B cell (primary cell): ENCODE measurements at regions not wholly inside any gene's neighbourhood (a gene's known extent, or its start where the extent isn't known, plus 50 kb on each side); places are given as distances from the start of the nearest gene placed in this dataset.

Experiments used
- ATAC-seq: fragments of 200-7000 bp; cut with Tn5 transposase; one replicate; pipeline ENCODE4 v1.10.0; 2021; ENCODE audit warnings: low read depth, mild to moderate bottlenecking, moderate number of reproducible peaks, moderate library complexity
- CTCF ChIA-PET: fragments of 350-600 bp; sonication (Branson Sonifier 250); formaldehyde crosslinking; loops from one replicate; lab custom pipeline; 2021; ENCODE audit warnings: antibody characterized with exemption, inconsistent platforms; lab: Charles Lee
- POLR2A ChIA-PET: fragments of 350-600 bp; sonication (Branson Sonifier 250); formaldehyde crosslinking; loops from one replicate; lab custom pipeline; 2021; ENCODE audit warnings: antibody characterized with exemption; lab: Charles Lee
- DNase-seq: peaks from one replicate; pipeline ENCODE4 v3.0.0; 2013
- H2AFZ ChIP-seq: 2 replicates; pipeline ENCODE4 v1.6.1; 2012; ENCODE audit warnings: mild to moderate bottlenecking, low read depth, low read length; ENCODE audit not compliant: insufficient read depth, poor library complexity, severe bottlenecking
- H3K27ac ChIP-seq, 2 donors: 1 replicate in 1 of 2; 2 replicates in 1 of 2; pipeline ENCODE4 v1.5.1; 2012 to 2013; ENCODE audit warnings: low read length in 2 of 2, mild to moderate bottlenecking in 2 of 2, moderate library complexity in 1 of 2
- H3K27me3 ChIP-seq, 4 experiments: fragments of 200-600 bp in 1 of 4; sonication (generic) in 1 of 4; replicated peaks in 1 of 4; 1 replicate in 2 of 4; 2 replicates in 2 of 4; pipeline versions ENCODE4 v1.6.1 to v1.7.0; 2013 to 2016; ENCODE audit warnings: low read length in 3 of 4, mild to moderate bottlenecking in 2 of 4, mixed read lengths in 1 of 4, moderate library complexity in 1 of 4; ENCODE audit not compliant: insufficient read depth in 4 of 4, control insufficient read depth in 3 of 4; ENCODE audit errors: control extremely low read depth in 1 of 4
- H3K36me3 ChIP-seq, 2 experiments: replicated peaks in 1 of 2; 1 replicate in 1 of 2; 2 replicates in 1 of 2; pipeline versions ENCODE4 v1.6.1 to v1.7.1; 2013; ENCODE audit warnings: low read length in 1 of 2; ENCODE audit not compliant: insufficient read depth in 2 of 2, control insufficient read depth in 1 of 2; ENCODE audit errors: control extremely low read depth in 1 of 2, extremely low read depth in 1 of 2
- H3K4me1 ChIP-seq, 2 donors: fragments of 200-600 bp in 1 of 2; sonication (generic) in 1 of 2; 1 replicate in 1 of 2; 2 replicates in 1 of 2; pipeline versions ENCODE4 v1.5.1 to v1.6.1; 2013 to 2017; ENCODE audit warnings: low read length in 2 of 2; ENCODE audit not compliant: control insufficient read depth in 2 of 2, insufficient read depth in 2 of 2
- H3K4me2 ChIP-seq: replicated peaks from 2 replicates; pipeline ENCODE3; 2012; ENCODE audit warnings: mild to moderate bottlenecking, low read depth, low read length; ENCODE audit not compliant: poor library complexity, severe bottlenecking
- H3K4me3 ChIP-seq, 5 experiments: fragments of 200-600 bp in 1 of 5; sonication (generic) in 1 of 5; 1 replicate in 3 of 5; 2 replicates in 2 of 5; pipeline versions ENCODE4 v1.5.1 to v1.7.0; 2011 to 2016; ENCODE audit warnings: low read length in 4 of 5, mild to moderate bottlenecking in 4 of 5, low read depth in 2 of 5, control low read depth in 1 of 5, moderate library complexity in 1 of 5; ENCODE audit not compliant: insufficient read depth in 1 of 5; ENCODE audit errors: control extremely low read depth in 1 of 5, extremely low read depth in 1 of 5
- H3K79me2 ChIP-seq: fragments of 200-600 bp; sonication (generic); one replicate; pipeline ENCODE4 v1.6.0; 2016; ENCODE audit warnings: low read length; ENCODE audit not compliant: control insufficient read depth, insufficient read depth
- H3K9ac ChIP-seq: fragments of 200-600 bp; sonication (generic); 2 replicates; pipeline ENCODE4 v1.6.1; 2017; ENCODE audit warnings: mild to moderate bottlenecking, low read length, moderate library complexity
- H3K9me3 ChIP-seq, 3 donors: one replicate each; pipeline versions ENCODE4 v1.6.1 to v1.7.1; 2013; ENCODE audit warnings: low read length in 2 of 3; ENCODE audit not compliant: control insufficient read depth in 2 of 3, insufficient read depth in 1 of 3; ENCODE audit errors: control extremely low read depth in 1 of 3
- H4K20me1 ChIP-seq: 2 replicates; pipeline ENCODE4 v1.6.0; 2012; ENCODE audit warnings: mild to moderate bottlenecking, low read length; ENCODE audit not compliant: insufficient read depth, control insufficient read depth, poor library complexity, severe bottlenecking
- H3K27ac Mint-ChIP-seq: one replicate; pipeline ENCODE4 v1.8.0; 2021; ENCODE audit warnings: mixed read lengths
- H3K27me3 Mint-ChIP-seq: one replicate; pipeline ENCODE4 v1.8.0; 2021; ENCODE audit warnings: mixed read lengths
- H3K4me1 Mint-ChIP-seq: one replicate; pipeline ENCODE4 v1.8.0; 2021; ENCODE audit warnings: mixed read lengths
- H3K4me3 Mint-ChIP-seq: one replicate; pipeline ENCODE4 v1.8.0; 2021; ENCODE audit warnings: mixed read lengths
- H3K9me3 Mint-ChIP-seq: one replicate; pipeline ENCODE4 v1.8.0; 2022; ENCODE audit warnings: mixed read lengths; ENCODE audit not compliant: insufficient read depth
- EZH2 ChIP-seq: IDR thresholded peaks from 2 replicates; pipeline ENCODE4 v1.6.1; 2012; ENCODE audit warnings: borderline replicate concordance, low read depth, mild to moderate bottlenecking, moderate library complexity, low read length; ENCODE audit not compliant: insufficient read depth, poor library complexity, severe bottlenecking
- WGBS: methylation state at CpG from one replicate; pipeline ENCODE4 v1.1.5; 2013; ENCODE audit warnings: missing lambda C conversion rate; ENCODE audit not compliant: insufficient coverage; 5-methylcytosine and 5-hydroxymethylcytosine counted together
- intact Hi-C: fragments of 100-400 bp; cut with micrococcal nuclease; formaldehyde crosslinking; loops from one replicate; pipeline ENCODE4 v1.10.0; 2022
- TF ChIP-seq, protein P1 (sequence below): fragments of 200-600 bp; IDR thresholded peaks from one replicate; pipeline ENCODE4 v1.8.0; 2022; ENCODE audit warnings: antibody characterized with exemption, mild to moderate bottlenecking

DNA sequence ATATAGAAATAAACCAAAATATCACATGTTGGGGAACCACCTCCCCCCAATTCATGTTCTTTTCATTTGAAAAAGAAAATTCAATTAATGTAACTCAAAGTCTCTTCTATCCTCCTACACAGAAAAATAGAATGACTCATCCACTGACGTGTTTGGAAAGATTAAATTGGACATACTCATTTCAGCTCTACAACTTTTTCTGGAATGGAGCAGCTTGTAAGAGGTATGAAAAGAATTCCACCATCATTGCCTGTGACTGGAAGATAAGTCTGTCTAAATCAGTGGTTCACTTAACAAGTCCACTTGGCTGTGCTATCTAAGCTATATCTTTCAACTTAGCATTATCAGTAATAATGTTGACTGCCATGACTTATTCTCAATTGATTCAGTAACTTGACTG lies 702.3 kb downstream of the BRINP3 start:
- no peaks in the 10 kb centered on the region for H3K4me1 ChIP-seq
- H3K9me3 Mint-ChIP-seq: no peaks in the 10 kb centered on the region
- H3K27me3 Mint-ChIP-seq: no peaks in the 10 kb centered on the region
- H3K9me3 ChIP-seq: no peaks in the 10 kb centered on the region
- CTCF ChIA-PET: no interaction called here
- no peak overlapping the region for H3K4me3 ChIP-seq
- no peak for DNase-seq
- H3K9ac ChIP-seq: no peak overlapping the region
- no peaks in the 10 kb centered on the region for H4K20me1 ChIP-seq
- no peaks in the 10 kb centered on the region for H3K27me3 ChIP-seq
- intact Hi-C loops: no loop called here
- no peak for ATAC-seq
- no peak overlapping the region for H3K4me3 Mint-ChIP-seq
- POLR2A ChIA-PET: no interaction called here
- H3K27ac Mint-ChIP-seq: no peak overlapping the region
- no peaks in the 10 kb centered on the region for H3K4me1 Mint-ChIP-seq
- no peaks in the 10 kb centered on the region for H3K36me3 ChIP-seq
- no peak for TF ChIP-seq EZH2
- TF ChIP-seq, protein P1, sequence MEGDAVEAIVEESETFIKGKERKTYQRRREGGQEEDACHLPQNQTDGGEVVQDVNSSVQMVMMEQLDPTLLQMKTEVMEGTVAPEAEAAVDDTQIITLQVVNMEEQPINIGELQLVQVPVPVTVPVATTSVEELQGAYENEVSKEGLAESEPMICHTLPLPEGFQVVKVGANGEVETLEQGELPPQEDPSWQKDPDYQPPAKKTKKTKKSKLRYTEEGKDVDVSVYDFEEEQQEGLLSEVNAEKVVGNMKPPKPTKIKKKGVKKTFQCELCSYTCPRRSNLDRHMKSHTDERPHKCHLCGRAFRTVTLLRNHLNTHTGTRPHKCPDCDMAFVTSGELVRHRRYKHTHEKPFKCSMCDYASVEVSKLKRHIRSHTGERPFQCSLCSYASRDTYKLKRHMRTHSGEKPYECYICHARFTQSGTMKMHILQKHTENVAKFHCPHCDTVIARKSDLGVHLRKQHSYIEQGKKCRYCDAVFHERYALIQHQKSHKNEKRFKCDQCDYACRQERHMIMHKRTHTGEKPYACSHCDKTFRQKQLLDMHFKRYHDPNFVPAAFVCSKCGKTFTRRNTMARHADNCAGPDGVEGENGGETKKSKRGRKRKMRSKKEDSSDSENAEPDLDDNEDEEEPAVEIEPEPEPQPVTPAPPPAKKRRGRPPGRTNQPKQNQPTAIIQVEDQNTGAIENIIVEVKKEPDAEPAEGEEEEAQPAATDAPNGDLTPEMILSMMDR: no peak
- H3K27ac ChIP-seq: no peak overlapping the region
- no CpG with 5 or more reads among the region's 1 CpG for WGBS
- no peak overlapping the region for H3K4me2 ChIP-seq
- no peak overlapping the region for H2AFZ ChIP-seq
- H3K79me2 ChIP-seq: no peaks in the 10 kb centered on the region

DNA sequence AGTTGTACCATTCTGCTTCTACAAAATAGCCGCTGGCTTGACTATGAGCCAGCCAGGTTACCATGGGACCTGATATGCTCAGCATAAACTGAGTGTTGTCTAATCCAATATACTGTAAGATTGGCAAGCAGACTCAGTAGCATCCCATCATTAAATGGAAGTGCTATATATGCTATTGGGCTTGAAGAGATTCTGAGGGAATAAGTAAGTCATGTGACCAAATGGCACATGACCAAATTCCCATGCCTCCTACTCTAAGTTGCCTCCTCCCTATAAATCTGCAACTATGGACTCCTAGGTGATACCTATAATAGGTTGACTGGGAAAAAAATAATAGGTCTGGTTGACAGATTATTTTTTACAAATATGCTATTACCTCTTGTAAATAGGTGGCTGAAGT lies 698.6 kb downstream of the BRINP3 start:
- intact Hi-C loops: no loop called here

More for the DNA sequence above, 698.6 kb downstream of the BRINP3 start:
- Histone ChIP-seq H3K4me1 (no peaks in the 10 kb centered on the region), H2AFZ (no peak overlapping the region), H4K20me1 (no peaks in the 10 kb centered on the region), H3K79me2 (no peaks in the 10 kb centered on the region), H3K4me2 (no peak overlapping the region), H3K9me3 (no peaks in the 10 kb centered on the region), H3K9ac (no peak overlapping the region), H3K4me3 (no peak overlapping the region), H3K27ac (no peak overlapping the region), H3K36me3 (no peaks in the 10 kb centered on the region), H3K27me3 (no peaks in the 10 kb centered on the region)
- DNase-seq: no peak
- 80% methylated on average over 1 of the region's 1 CpG for WGBS
- TF ChIP-seq, protein P1: no peak
- TF ChIP-seq EZH2: no peak
- H3K27ac Mint-ChIP-seq: no peak overlapping the region
- ATAC-seq: no peak
- ChIA-PET CTCF (no interaction called here), POLR2A (no interaction called here)
- H3K9me3 Mint-ChIP-seq: no peaks in the 10 kb centered on the region
- H3K27me3 Mint-ChIP-seq: no peaks in the 10 kb centered on the region
- H3K4me3 Mint-ChIP-seq: no peak overlapping the region
- no peaks in the 10 kb centered on the region for H3K4me1 Mint-ChIP-seq
